PC-9 (cell line): ENCODE measurements at regions not wholly inside any gene's neighbourhood (a gene's known extent, or its start where the extent isn't known, plus 50 kb on each side); places are given as distances from the start of the nearest gene placed in this dataset.

ENCODE experiments used
- EZH2 ChIP-seq: fragments of 200-600 bp; sonication (generic); IDR thresholded peaks from 2 replicates; pipeline ENCODE4 v1.8.0; 2017; ENCODE audit warnings: antibody characterized with exemption, low read depth
- TF ChIP-seq, protein P1 (sequence below): fragments of 200-600 bp; sonication (generic); conservative IDR thresholded peaks from 2 replicates; pipeline ENCODE4 v1.6.1; 2017; ENCODE audit warnings: mixed run types, antibody characterized with exemption, mild to moderate bottlenecking, moderate library complexity

DNA sequence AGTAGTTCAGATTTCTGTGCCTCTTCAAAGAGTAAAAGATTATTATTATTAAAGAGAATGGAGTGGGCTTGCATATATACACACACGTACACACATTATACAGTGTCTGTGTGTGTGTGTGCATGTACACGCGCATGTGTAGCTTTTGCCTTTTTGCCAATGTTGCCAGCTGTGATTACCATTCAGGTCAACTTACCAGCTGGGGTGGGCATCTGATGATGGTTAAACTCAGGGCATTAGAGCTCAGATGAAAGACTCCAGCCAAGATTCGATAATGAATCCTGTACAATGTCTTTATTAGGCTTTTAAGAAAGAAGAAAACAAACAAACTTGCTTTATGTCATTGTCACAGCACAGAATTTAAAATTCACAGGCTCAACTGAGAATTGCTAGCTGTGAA lies 296.5 kb upstream of the DMAC1 start:
- TF ChIP-seq, protein P1, sequence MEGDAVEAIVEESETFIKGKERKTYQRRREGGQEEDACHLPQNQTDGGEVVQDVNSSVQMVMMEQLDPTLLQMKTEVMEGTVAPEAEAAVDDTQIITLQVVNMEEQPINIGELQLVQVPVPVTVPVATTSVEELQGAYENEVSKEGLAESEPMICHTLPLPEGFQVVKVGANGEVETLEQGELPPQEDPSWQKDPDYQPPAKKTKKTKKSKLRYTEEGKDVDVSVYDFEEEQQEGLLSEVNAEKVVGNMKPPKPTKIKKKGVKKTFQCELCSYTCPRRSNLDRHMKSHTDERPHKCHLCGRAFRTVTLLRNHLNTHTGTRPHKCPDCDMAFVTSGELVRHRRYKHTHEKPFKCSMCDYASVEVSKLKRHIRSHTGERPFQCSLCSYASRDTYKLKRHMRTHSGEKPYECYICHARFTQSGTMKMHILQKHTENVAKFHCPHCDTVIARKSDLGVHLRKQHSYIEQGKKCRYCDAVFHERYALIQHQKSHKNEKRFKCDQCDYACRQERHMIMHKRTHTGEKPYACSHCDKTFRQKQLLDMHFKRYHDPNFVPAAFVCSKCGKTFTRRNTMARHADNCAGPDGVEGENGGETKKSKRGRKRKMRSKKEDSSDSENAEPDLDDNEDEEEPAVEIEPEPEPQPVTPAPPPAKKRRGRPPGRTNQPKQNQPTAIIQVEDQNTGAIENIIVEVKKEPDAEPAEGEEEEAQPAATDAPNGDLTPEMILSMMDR, result no peak
- no peak for TF ChIP-seq EZH2
